RWPE1 (cell line): ENCODE measurements at regions not wholly inside any gene's neighbourhood (a gene's known extent, or its start where the extent isn't known, plus 50 kb on each side); places are given as distances from the start of the nearest gene placed in this dataset.

Experiments
- CTCF ChIA-PET: fragments of 350-600 bp; sonication (Branson Sonifier 250); formaldehyde crosslinking; extraction: SDS; loops from one replicate; lab custom pipeline; 2021; lab: Yijun Ruan, JAX
- POLR2A ChIA-PET: fragments of 400-600 bp; formaldehyde crosslinking; extraction: SDS; loops from one replicate; lab custom pipeline; 2020; ENCODE audit warnings: antibody characterized with exemption; ENCODE audit not compliant: low non-redundant PET; lab: Yijun Ruan, JAX
- DNase-seq: peaks from one replicate; pipeline ENCODE4 v3.0.0; 2012; ENCODE audit warnings: low spot score
- H3K27ac ChIP-seq: fragments of 450-650 bp; 2 replicates; pipeline ENCODE4 v1.5.1; 2017
- TF ChIP-seq, protein P1 (sequence below): fragments of 450-650 bp; conservative IDR thresholded peaks from 2 replicates; pipeline ENCODE4 v1.5.1; 2017; ENCODE audit warnings: low read depth, mild to moderate bottlenecking

DNA sequence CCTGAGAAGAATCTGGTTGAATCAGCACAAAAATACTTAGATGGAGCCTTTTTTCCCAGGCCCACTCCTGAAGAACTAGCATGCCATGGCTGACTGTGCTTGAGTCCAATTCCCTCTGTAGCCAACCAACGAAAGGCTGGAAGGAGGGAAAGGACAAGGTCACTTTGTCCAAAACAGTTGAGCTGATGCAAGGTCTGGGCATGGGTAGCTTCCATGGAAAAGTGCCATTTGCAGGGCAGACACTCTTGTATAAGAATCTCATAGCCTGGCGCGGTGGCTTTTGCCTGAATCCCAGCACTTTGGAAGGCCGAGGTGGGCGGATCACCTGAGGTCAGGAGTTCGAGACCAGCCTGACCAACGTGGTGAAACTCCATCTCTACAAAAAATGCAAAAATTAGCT is 125.0 kb upstream of the LGSN start:
- H3K27ac ChIP-seq = no peak overlapping the region
- TF ChIP-seq, protein P1, sequence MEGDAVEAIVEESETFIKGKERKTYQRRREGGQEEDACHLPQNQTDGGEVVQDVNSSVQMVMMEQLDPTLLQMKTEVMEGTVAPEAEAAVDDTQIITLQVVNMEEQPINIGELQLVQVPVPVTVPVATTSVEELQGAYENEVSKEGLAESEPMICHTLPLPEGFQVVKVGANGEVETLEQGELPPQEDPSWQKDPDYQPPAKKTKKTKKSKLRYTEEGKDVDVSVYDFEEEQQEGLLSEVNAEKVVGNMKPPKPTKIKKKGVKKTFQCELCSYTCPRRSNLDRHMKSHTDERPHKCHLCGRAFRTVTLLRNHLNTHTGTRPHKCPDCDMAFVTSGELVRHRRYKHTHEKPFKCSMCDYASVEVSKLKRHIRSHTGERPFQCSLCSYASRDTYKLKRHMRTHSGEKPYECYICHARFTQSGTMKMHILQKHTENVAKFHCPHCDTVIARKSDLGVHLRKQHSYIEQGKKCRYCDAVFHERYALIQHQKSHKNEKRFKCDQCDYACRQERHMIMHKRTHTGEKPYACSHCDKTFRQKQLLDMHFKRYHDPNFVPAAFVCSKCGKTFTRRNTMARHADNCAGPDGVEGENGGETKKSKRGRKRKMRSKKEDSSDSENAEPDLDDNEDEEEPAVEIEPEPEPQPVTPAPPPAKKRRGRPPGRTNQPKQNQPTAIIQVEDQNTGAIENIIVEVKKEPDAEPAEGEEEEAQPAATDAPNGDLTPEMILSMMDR = no peak
- CTCF ChIA-PET = no interaction called here
- POLR2A ChIA-PET = no interaction called here
- DNase-seq = no peak

DNA sequence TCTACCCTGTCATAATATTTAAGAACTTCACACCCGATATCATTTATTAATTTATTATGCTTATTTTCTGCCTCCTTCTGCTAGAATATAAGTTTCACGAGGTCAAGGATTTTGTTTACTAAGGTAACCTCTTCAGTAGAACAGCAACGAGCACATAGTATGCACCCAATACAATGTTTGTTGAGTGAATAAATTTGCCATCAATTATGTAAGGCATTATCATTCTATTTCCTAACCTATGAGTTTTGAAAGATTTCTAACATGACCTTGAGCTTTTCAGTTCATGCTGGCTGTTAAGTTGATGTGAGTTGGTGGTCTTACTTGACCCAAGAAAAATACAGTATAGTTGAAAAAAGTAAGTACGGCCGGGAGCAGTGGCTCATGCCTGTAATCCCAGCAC is 125.9 kb upstream of the LOC128125822 start:
- POLR2A ChIA-PET = no interaction called here
- CTCF ChIA-PET = no interaction called here
- TF ChIP-seq, protein P1 = no peak

DNA sequence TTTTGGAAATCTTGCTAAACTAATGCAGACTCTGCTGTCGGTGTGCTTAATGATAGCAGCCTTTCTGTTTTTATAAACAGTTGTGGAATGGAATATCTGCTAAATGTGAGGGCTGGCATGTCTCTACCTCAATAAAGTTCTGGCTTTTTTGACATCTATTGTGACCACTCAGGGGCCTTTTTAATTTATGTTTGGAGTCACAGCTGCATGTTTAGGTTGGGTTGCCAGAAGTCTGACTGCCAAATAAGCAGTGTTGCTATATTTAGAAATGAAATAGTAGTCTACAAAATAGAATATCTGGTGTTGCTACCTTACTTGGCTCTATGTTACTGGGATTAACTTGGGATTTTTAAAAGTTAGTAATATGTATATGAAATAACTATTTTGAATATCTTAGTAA is 125.1 kb upstream of the LOC128125822 start:
- TF ChIP-seq, protein P1 = no peak
- no peak for DNase-seq
- H3K27ac ChIP-seq = no peak overlapping the region
- ChIA-PET CTCF (no interaction called here), POLR2A (no interaction called here)

More for the DNA sequence above, 125.9 kb upstream of the LOC128125822 start:
- DNase-seq = no peak
- H3K27ac ChIP-seq = no peak overlapping the region

DNA sequence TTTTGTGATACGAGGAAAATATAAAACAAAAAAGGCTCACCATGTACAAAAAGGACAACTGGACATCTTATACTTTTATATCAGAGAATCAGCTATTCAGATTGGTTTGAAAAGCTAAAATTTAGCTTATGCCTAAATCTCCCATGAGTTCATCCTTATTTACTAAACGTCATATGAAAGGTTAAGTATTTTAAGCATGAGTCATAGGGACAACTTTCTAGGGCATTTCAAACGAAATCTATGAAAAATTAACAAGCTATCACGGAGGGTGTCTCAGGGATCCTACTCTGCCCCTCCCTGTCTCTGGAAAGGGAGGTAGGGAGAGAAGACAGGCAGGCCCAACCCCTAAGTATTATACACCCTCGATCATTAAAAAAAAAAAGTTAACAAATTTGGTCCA is 124.1 kb upstream of the LOC128125822 start:
- ChIA-PET CTCF (interaction anchor here (0.7 kb wide), 1 partner anchor 20 kb away, joined by 3 read pairs; no protein-coding TSS in a partner anchor), POLR2A (no interaction called here)
- DNase-seq = no peak
- H3K27ac ChIP-seq = no peak overlapping the region
- TF ChIP-seq, protein P1 = no peak

DNA sequence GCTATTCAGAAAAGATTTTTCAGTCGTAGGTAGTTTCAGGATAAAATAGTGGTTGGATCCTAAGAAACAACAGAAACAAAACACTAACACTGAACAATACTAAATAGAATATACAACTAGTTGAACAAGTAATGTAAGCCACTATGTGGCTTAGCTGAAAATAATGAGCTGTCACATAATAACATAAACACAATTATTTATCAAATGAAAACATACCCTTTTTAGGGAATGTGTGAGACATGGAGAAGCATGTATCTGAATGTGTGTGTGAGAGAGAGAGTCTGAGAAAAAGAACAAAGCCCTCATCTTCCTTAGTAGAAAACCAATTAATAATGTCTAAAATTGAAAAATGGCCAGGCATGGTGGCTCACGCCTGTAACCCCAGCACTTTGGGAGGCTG is 122.6 kb upstream of the LOC128125822 start:
- TF ChIP-seq, protein P1 = no peak
- DNase-seq = no peak
- ChIA-PET CTCF (no interaction called here), POLR2A (no interaction called here)
- H3K27ac ChIP-seq = no peak overlapping the region

DNA sequence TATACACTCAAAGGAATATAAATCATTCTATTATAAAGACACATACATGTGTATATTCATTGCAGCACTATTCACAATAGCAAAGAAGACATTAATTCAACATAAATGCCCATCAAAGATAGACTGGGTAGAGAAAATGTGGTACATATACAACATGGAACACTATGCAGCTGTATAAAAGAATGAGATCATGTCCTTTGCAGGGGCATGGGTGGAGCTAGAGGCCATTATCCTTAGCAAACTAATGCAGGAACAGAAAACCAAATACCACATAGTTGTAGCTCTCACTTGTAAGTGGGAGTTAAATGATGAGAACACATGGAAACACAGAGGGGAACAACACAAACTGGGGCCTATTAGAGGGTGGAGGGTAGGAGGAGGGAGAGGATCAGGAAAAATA is 121.0 kb upstream of the LOC128125822 start:
- TF ChIP-seq, protein P1 = no peak
- H3K27ac ChIP-seq = no peak overlapping the region
- CTCF ChIA-PET = no interaction called here
- POLR2A ChIA-PET = no interaction called here
- DNase-seq = no peak
